OCI-LY1 (cell line): ENCODE measurements at regions not wholly inside any gene's neighbourhood (a gene's known extent, or its start where the extent isn't known, plus 50 kb on each side); places are given as distances from the start of the nearest gene placed in this dataset.

ENCODE experiments used
- H2AFZ ChIP-seq: fragments of 200-600 bp; sonication (generic), shearing (Covaris generic); 2 replicates; pipeline ENCODE4 v1.6.0; 2014; ENCODE audit warnings: antibody characterized with exemption, mild to moderate bottlenecking, low read length
- H3F3A ChIP-seq: fragments of 200-600 bp; sonication (generic), shearing (Covaris generic); 2 replicates; pipeline ENCODE4 v1.6.0; 2014; ENCODE audit warnings: mild to moderate bottlenecking, antibody characterized with exemption, low read length, moderate library complexity; ENCODE audit not compliant: insufficient read depth
- H3K27ac ChIP-seq: fragments of 200-600 bp; sonication (generic); 2 replicates; pipeline ENCODE4 v1.5.1; 2014; ENCODE audit warnings: low read length, mixed run types, mild to moderate bottlenecking, low read depth; ENCODE audit not compliant: poor library complexity, severe bottlenecking
- H3K27me3 ChIP-seq: fragments of 200-600 bp; sonication (generic); 2 replicates; pipeline ENCODE4 v1.6.0; 2014; ENCODE audit warnings: antibody characterized with exemption, mild to moderate bottlenecking, low read length, moderate library complexity; ENCODE audit not compliant: insufficient read depth
- H3K36me3 ChIP-seq: fragments of 200-600 bp; sonication (generic); 2 replicates; pipeline ENCODE4 v1.6.1; 2014; ENCODE audit warnings: mild to moderate bottlenecking, antibody characterized with exemption, low read length, moderate library complexity, mixed read lengths; ENCODE audit not compliant: insufficient read depth
- H3K4me1 ChIP-seq: fragments of 200-600 bp; sonication (generic); 2 replicates; pipeline ENCODE4 v1.5.1; 2014; ENCODE audit warnings: mild to moderate bottlenecking, low read length, moderate library complexity; ENCODE audit not compliant: insufficient read depth, severe bottlenecking
- H3K4me2 ChIP-seq: fragments of 200-600 bp; sonication (generic), shearing (Covaris generic); 2 replicates; pipeline ENCODE4 v1.6.1; 2014; ENCODE audit warnings: low read length
- H3K4me3 ChIP-seq: fragments of 200-600 bp; sonication (generic); 2 replicates; pipeline ENCODE4 v1.5.1; 2014; ENCODE audit warnings: low read length, low read depth, mild to moderate bottlenecking, mixed read lengths; ENCODE audit not compliant: poor library complexity, severe bottlenecking
- H3K79me2 ChIP-seq: fragments of 200-600 bp; shearing (Covaris generic); 2 replicates; pipeline ENCODE4 v1.6.1; 2016; ENCODE audit warnings: mixed run types, low read length, mixed read lengths; ENCODE audit not compliant: insufficient read depth
- H3K9ac ChIP-seq: fragments of 200-600 bp; sonication (generic), shearing (Covaris generic); 2 replicates; pipeline ENCODE4 v1.6.1; 2014; ENCODE audit warnings: mild to moderate bottlenecking, low read length, mixed read lengths
- H3K9me2 ChIP-seq: fragments of 200-600 bp; sonication (generic), shearing (Covaris generic); 2 replicates; pipeline ENCODE4 v1.6.1; 2014; ENCODE audit warnings: low read depth, mild to moderate bottlenecking, low read length, mixed read lengths
- H3K9me3 ChIP-seq: fragments of 200-600 bp; shearing (Covaris generic); 2 replicates; pipeline ENCODE4 v1.6.1; 2014; ENCODE audit warnings: low read length, mixed read lengths
- H4K20me1 ChIP-seq: fragments of 200-600 bp; sonication (generic), shearing (Covaris generic); 2 replicates; pipeline ENCODE4 v1.6.0; 2016; ENCODE audit warnings: mild to moderate bottlenecking, low read length; ENCODE audit not compliant: insufficient read depth
- EZH2 ChIP-seq: fragments of 200-600 bp; sonication (generic), shearing (Covaris generic); IDR thresholded peaks from 2 replicates; pipeline ENCODE4 v1.8.0; 2017; ENCODE audit warnings: borderline replicate concordance, mixed run types, mild to moderate bottlenecking, antibody characterized with exemption, low read length, moderate library complexity, mixed read lengths
- TF ChIP-seq, protein P1 (sequence below): fragments of 200-600 bp; sonication (generic), shearing (Covaris generic); IDR thresholded peaks from 2 replicates; pipeline ENCODE4 v1.5.1; 2017; ENCODE audit warnings: mild to moderate bottlenecking, antibody characterized with exemption, low read length, moderate library complexity, mixed read lengths

GRCh38 chr7:79547132-79547531, 93.7 kb upstream of the MAGI2 start:
- no peaks in the 10 kb centered on the region for H3F3A ChIP-seq
- H3K27ac ChIP-seq: no peak overlapping the region
- no peak overlapping the region for H2AFZ ChIP-seq
- TF ChIP-seq EZH2: no peak
- TF ChIP-seq, protein P1, sequence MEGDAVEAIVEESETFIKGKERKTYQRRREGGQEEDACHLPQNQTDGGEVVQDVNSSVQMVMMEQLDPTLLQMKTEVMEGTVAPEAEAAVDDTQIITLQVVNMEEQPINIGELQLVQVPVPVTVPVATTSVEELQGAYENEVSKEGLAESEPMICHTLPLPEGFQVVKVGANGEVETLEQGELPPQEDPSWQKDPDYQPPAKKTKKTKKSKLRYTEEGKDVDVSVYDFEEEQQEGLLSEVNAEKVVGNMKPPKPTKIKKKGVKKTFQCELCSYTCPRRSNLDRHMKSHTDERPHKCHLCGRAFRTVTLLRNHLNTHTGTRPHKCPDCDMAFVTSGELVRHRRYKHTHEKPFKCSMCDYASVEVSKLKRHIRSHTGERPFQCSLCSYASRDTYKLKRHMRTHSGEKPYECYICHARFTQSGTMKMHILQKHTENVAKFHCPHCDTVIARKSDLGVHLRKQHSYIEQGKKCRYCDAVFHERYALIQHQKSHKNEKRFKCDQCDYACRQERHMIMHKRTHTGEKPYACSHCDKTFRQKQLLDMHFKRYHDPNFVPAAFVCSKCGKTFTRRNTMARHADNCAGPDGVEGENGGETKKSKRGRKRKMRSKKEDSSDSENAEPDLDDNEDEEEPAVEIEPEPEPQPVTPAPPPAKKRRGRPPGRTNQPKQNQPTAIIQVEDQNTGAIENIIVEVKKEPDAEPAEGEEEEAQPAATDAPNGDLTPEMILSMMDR: no peak
- H3K27me3 ChIP-seq: no peaks in the 10 kb centered on the region
- no peak overlapping the region for H3K4me3 ChIP-seq
- no peaks in the 10 kb centered on the region for H3K9me2 ChIP-seq
- H3K9me3 ChIP-seq: no peaks in the 10 kb centered on the region
- H4K20me1 ChIP-seq: no peaks in the 10 kb centered on the region
- no peaks in the 10 kb centered on the region for H3K36me3 ChIP-seq
- H3K4me2 ChIP-seq: no peak overlapping the region
- no peaks in the 10 kb centered on the region for H3K79me2 ChIP-seq
- no peak overlapping the region for H3K9ac ChIP-seq
- H3K4me1 ChIP-seq: no peaks in the 10 kb centered on the region

DNA sequence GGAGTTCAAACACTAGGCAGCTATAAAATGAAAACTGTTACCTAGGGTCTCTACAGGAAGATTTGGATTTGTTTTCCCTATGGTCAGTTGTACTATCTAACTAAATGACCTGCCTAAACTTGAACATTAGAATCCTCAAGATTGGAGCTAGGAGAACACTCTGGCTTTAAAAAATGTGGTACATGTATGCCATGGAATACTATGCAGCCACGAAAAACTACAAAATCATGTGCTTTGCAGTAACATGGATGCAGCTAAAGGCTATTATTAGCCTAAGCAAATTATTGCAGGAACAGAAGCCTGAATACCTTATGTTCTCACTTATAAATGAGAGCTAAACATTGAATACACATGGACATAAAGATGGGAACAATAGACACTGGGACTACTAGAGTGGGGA, 87.1 kb upstream of the MAGI2 start:
- no peak overlapping the region for H3K4me2 ChIP-seq
- H3K9me2 ChIP-seq: no peaks in the 10 kb centered on the region
- H3K9me3 ChIP-seq: no peaks in the 10 kb centered on the region
- H2AFZ ChIP-seq: no peak overlapping the region
- H3K36me3 ChIP-seq: no peaks in the 10 kb centered on the region
- no peak overlapping the region for H3K9ac ChIP-seq
- no peaks in the 10 kb centered on the region for H3K4me1 ChIP-seq
- H3K27ac ChIP-seq: no peak overlapping the region
- H3K4me3 ChIP-seq: no peak overlapping the region
- H3F3A ChIP-seq: no peaks in the 10 kb centered on the region
- H3K27me3 ChIP-seq: no peaks in the 10 kb centered on the region
- H3K79me2 ChIP-seq: no peaks in the 10 kb centered on the region
- TF ChIP-seq, protein P1: no peak
- TF ChIP-seq EZH2: no peak
- no peaks in the 10 kb centered on the region for H4K20me1 ChIP-seq

DNA sequence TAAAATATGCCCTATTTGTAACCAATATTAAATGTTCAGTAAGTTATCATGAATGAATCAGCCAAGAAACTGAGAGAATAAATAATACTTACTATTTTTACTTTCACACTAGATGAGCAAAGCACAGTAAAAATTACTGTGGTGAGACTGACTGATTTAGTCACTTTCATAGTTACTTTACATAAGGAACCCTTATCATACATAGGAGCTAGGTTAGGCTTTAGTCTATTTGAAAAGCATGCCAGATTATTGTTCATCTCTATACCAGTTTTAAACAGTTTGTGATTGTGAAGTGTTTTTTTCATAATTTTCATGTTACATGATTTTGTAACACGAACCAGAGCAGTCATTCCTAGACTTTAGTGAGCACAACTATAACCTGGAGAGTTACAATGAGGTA, 80.7 kb upstream of the MAGI2 start:
- no peaks in the 10 kb centered on the region for H3F3A ChIP-seq
- H3K4me3 ChIP-seq: no peak overlapping the region
- H2AFZ ChIP-seq: no peak overlapping the region
- no peaks in the 10 kb centered on the region for H3K36me3 ChIP-seq
- H3K4me1 ChIP-seq: no peaks in the 10 kb centered on the region
- no peaks in the 10 kb centered on the region for H4K20me1 ChIP-seq
- no peaks in the 10 kb centered on the region for H3K9me2 ChIP-seq
- TF ChIP-seq, protein P1: no peak
- TF ChIP-seq EZH2: no peak
- no peaks in the 10 kb centered on the region for H3K9me3 ChIP-seq
- H3K4me2 ChIP-seq: no peak overlapping the region
- no peaks in the 10 kb centered on the region for H3K79me2 ChIP-seq
- H3K27ac ChIP-seq: no peak overlapping the region
- H3K27me3 ChIP-seq: no peaks in the 10 kb centered on the region
- H3K9ac ChIP-seq: no peak overlapping the region
